ENCODE measurements at regions not wholly inside any gene's neighbourhood (a gene's known extent, or its start where the extent isn't known, plus 50 kb on each side); places are given as distances from the start of the nearest gene placed in this dataset.

- TF ChIP-seq GATA3 (IDR thresholded peaks at IDR 0.05; ENCODE audit: low read depth, low read length) (no peak), GATA2 (IDR thresholded peaks at IDR 0.05; ENCODE audit: low read depth, low read length) (no peak)
These were observed 105.1 kb upstream of the ADGRL3 start for GRCh38 chr4:61094854-61095598.

- TF ChIP-seq GATA2 (IDR thresholded peaks at IDR 0.05; ENCODE audit: low read depth, low read length), result no peak
- no peak for TF ChIP-seq GATA3 (IDR thresholded peaks at IDR 0.05; ENCODE audit: low read depth, low read length)
These were observed 71.4 kb upstream of the ADGRL3 start for GRCh38 chr4:61128682-61129081.

- TF ChIP-seq GATA3 (IDR thresholded peaks at IDR 0.05; ENCODE audit: low read depth, low read length), result no peak
- TF ChIP-seq GATA2 (IDR thresholded peaks at IDR 0.05; ENCODE audit: low read depth, low read length), result no peak
These were observed 70.2 kb upstream of the ADGRL3 start for GRCh38 chr4:61129971-61130370.

GRCh38 chr4:61143461-61143860, 56.7 kb upstream of the ADGRL3 start:
- TF ChIP-seq GATA2 (IDR thresholded peaks at IDR 0.05; ENCODE audit: low read depth, low read length), result no peak
- TF ChIP-seq GATA3 (IDR thresholded peaks at IDR 0.05; ENCODE audit: low read depth, low read length), result no peak

DNA sequence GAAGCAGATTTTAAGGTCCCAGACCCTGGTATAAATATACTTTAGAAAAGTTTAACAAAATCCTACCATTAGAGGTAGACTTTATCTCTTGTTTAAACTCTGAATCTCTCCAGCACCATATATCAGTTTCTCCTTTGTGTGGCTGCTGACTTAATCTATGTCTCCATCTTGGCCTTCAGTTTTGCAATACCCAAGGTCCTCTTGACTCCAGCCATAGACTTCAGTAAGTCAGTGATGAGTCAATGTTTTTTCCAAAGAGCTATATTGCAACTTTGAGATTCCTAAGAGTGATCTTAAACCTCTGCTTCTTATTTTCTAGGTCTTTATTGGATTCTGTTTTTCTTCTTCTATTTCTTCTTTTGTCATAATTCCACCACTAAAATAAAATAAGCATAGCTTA, 50.8 kb upstream of the ADGRL3 start:
- TF ChIP-seq GATA3 (IDR thresholded peaks at IDR 0.05; ENCODE audit: low read depth, low read length) (no peak), GATA2 (IDR thresholded peaks at IDR 0.05; ENCODE audit: low read depth, low read length) (no peak)
